Muscle of back (tissue), 3 donors: ENCODE measurements at regions not wholly inside any gene's neighbourhood (a gene's known extent, or its start where the extent isn't known, plus 50 kb on each side); places are given as distances from the start of the nearest gene placed in this dataset.

Experiments
- DNase-seq, 3 donors: peaks; one replicate each; pipeline versions ENCODE4 v3.0.0 to v3.0.0-alpha.2; 2013

GRCh38 chr13:105788530-105788929 lies 746.9 kb downstream of the EFNB2 start:
- no peak for DNase-seq

DNA sequence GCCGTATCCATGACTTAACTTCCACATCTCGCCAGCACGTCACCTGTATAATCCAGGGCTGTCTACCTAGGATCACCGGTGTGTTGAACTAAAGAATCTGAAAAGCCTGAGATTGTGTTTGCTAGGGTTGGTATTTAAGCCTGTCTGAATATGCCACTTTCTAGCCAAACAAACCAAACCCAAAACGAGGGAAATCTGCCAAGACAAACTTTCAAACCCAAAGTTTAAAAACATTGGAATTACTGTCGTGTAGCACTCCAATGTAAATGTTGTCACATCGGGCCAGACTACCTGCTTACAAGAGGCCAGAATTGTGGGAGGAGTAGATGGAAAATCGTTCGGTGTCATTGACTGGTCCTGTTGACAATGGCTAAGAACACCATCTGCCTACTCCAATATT lies 747.8 kb downstream of the EFNB2 start:
- no peak for DNase-seq

- no peak for DNase-seq
These were observed 750.0 kb downstream of the EFNB2 start for GRCh38 chr13:105785436-105785835.

GRCh38 chr13:105783261-105783660 lies 752.2 kb downstream of the EFNB2 start:
- no peak for DNase-seq

DNA sequence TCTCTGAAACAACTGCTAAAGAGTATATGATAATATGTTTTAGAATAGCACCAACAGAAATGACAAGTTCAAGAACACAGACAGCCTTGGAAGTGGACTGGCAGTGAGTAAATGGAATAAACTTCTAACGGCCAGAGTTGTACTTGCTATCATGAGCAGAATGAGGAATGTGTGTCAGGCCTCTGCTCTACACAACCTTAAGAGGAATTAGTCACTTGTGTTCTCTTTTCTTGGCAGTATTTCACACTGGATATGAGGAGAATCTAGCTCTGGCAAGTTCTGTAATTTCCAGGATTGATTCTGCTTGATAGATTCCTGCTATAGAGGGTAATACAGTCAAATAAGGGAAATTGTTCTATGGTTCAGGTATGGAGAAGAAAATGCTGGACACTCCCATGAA lies 757.3 kb downstream of the EFNB2 start:
- DNase-seq = no peak

DNA sequence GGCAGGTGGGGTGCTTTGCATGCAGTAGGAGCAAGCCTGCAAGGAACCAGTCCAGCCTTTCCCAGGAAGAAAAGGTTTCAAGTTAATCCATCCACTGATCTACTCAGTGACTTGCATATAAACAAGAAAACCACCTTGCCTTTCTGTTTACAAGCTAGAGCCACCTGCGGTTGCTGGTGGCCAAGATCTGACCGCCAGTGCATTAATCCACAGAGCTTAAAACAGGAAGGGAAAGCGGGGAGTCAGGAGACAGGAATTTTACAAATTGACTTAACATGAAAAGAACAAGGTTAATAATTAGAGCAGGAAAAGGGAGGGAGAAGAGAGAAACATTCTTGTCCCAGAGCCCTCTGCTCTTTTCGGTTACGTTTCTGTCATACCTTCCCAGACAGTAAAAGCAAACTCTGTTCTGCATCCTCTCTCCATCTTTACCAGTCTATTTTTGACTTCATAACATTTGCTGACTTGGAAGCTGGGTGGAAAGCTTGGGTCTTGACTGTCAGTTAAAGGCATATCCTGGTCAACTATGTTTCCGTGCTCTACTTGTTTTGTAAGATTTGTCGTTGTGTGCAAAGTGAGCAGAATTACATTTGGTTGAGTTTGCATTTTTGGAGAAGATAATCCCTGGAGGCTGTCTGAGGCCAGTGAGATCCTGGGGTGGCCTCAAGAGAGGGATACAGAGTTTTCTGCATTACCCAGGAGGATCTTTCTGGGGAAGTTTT lies 760.6 kb downstream of the EFNB2 start:
- no peak for DNase-seq

- peak in 1 of 3 donors; percentile 13 for DNase-seq
These were observed 761.5 kb downstream of the EFNB2 start for GRCh38 chr13:105773863-105774538.

DNA sequence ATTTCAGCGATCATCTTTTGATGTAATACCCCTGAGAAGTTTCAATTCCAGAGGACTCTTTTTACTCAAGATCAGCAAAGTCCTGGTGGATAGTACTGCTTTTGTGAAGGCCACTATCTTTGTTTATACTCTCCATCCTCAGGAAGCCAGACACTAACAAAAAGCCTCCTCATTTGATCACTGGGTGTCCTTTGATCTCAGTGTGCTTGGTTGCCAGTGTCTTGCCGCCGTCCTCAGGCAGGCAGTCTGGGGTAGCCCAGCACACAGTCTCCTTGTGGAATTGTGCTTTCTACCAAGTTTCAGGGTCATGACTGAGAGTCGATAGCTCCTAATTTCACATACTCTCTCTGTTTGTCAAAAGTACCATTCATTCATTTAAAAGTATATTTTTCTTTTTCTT lies 762.2 kb downstream of the EFNB2 start:
- DNase-seq = no peak

GRCh38 chr13:105764486-105764885 lies 771.0 kb downstream of the EFNB2 start:
- DNase-seq = peak in 1 of 3 donors; percentile 15

GRCh38 chr13:105763851-105764250 lies 771.6 kb downstream of the EFNB2 start:
- no peak for DNase-seq

DNA sequence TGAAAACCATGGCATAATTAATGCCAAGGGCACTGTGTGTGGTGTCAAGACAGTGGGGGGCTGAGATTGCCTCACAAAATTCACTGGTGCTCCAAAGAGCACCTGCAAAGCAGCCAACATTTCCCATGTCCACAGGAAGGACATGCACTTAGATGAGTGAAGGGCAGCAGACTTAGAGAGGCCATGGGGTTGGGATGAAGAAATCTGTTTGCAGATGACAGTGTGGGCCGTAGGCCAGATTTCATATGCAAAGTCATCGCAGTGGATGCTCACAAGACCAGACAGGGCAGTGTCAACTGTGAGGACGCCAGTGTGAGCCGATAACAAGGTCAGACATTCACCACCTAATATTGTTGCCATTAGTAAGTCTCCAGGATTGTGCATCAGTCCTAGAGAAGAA lies 773.4 kb downstream of the EFNB2 start:
- DNase-seq = no peak

DNA sequence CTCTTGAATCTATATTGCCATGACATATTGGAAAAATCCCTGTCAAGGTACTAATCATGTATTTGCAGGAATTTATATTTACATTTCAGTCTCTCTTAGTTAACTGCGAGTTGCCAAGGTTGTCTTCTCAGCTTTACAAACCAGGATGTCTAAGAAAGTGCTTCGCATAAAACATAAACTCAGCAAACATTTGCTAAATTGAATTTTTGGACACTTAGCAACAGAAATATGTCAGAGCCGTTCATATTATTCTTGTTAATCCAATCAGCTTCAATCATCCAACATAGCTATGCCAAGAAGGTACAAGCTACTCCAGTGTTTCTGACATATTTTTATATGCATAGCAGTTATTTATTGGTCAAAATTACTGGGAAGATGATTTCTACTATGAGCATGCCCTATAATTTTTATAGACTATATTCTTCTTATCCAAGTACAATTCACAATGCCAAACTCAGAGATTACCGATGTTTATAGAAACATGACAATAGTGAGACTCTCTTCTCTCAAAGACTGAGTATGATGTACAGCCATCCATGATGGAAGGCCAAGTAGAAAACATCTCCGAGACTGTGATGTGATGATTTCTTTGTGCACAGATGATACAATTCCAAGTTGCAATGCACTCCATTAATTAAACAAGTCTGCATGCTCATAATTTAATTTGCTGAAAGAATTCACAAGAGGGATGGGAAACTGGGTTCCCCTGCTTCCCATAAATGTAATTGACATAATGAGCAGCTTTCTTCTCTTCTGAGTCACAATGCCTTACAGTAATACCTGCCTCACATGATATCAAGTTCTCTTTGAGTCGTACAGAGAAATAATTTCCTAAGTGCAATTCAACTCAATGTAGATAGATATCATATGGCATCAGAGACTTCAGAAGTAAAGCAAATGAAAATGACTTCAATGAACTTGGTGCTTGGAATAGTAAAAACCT lies 776.3 kb downstream of the EFNB2 start:
- DNase-seq = no peak

- no peak for DNase-seq
These were observed 794.7 kb downstream of the EFNB2 start for GRCh38 chr13:105740739-105741138.

DNA sequence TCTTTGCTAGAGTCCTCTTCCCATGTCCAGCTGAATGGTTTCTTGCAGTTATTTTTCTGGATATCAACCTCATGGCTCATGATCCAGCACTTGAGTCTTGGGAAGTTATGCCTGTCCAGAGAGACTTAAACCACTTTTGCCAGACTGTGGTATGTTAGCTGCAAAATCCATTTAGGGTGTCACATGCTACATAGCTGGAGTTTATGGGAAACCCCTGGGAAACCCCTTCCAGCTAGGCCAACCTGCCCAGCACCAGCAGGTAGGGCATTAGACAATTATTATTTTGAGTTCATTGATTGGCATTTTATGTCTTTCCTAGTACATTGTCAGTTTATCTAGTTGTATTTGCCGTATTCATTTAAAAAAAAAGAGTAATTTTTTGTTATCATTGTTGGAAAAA lies 797.8 kb downstream of the EFNB2 start:
- DNase-seq = no peak

GRCh38 chr13:105735281-105735680 lies 800.2 kb downstream of the EFNB2 start:
- DNase-seq = peak in 1 of 3 donors; percentile 7

DNA sequence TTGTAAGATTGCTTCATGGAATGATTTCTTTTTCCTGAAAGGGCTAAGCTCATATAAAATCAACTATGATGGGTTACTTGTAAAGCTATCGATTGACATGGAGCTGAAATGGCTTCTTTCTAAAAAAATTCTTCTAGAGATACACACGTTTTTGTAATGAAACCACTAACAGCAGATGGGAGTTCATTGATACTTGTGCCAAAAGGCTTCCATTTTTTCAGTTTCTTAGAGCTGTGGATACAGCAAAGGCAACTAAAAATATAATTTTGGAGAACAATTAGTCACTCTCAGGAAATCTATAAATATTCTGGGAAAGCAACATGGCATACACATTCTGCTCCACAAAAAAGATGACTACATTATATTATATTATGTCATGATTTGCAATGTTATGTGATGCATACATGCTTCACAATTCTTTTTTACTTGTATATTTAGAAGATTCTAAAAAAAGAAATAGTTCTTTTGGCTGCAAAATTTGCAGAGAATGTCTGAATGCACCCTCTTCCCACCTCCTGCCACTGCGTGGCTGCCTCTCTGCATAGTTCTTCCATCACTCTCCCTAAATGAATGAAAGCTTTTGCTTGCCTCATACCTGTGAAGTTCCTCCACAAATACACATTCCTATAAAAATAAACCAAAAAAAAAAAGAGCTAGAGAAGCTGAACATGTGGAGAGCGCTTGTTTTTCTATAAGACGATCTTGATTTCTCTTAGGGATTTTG lies 802.5 kb downstream of the EFNB2 start:
- peak in 1 of 3 donors; percentile 11 for DNase-seq

DNA sequence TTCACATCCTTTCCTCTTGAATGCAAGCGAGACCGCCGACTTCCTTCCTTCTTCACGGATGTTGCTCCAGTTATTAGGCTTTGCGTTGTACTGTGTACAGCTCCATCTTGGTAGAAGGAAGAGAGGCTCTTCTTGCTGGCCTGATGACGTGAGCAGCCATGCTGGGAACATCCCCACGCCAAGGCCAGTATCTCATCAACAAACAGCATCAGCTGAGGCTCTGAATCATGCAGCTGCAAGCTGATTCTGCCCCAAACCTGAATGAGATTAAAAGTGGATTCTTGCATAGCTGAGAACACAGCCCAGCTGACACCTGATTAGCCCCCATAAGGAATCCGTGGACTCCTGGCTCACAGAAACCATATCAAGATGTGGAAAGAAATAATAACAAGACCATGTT lies 809.6 kb downstream of the EFNB2 start:
- DNase-seq = no peak

DNA sequence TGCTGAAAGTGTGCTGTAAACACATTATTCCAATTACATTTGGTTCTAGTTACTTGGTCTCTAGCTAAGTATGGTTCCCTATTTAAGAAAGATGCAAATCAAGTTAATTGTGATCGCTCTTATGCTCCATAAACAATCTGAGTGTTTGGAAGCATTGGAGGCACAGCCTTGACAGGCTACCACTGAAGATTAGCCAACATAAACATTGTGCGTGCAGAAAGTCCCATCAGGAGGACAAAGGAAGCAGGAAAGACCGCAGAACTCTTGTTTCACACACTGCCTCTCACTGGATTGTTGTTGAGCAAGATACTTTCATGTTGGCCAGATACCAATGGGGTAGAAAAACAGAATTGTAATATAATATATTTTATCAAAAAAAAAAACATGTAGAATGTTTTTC lies 814.4 kb downstream of the EFNB2 start:
- DNase-seq = no peak

DNA sequence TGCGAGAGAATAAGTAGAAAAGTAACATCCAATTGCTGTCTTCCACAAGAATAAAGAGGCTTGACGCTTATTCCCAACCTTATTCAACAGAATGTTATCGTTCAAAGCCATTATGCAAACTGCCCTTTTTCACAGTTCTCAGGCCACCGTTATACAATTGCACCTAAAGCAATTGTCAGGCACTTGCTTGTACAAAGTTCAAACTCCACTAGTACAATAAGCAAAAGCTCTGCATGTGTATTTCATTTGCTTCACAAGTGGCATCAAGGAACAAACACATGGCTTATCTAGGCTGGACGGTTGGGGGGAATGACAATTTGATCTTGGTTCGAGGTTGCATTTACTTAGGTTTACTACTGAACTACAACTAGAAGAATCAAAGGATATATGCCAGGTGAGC lies 815.6 kb downstream of the EFNB2 start:
- DNase-seq = no peak

DNA sequence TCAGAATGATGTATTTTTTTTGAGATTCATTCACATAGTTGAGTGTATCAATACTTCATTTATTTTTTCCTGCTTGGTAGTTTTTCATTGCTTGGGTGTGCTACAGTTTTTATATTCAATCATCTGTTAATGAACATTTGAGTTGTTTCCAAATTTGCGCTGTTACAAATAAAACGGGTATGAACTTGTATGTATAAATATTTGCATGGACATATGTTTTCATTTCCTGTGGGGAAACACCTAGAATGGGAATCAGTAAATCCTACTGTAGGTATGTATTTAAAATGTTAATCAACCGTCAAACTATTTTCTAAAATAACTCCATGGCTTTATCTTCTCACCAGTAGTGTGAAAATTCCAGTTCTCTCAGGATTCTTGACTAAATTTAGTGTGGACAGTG lies 826.3 kb downstream of the EFNB2 start:
- DNase-seq = no peak

DNA sequence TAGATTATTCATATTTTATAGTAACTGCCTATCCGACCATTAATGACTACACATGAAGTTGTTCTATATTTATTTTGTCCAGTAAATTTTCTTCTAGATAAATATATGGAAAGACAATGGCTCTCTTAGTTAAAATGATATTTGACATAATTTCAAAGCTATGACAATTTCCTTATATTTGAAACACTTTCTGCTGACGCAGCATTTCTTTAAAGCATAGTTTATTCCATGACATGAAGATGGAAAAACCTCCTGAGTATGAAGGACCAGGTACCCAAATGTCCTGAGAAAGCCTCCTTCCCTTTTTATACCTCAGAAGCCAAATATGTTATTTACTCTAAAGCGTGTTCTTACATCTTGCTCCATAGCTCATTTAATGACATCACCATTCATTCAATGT lies 831.6 kb downstream of the EFNB2 start:
- no peak for DNase-seq

- DNase-seq = no peak
These were observed 833.0 kb downstream of the EFNB2 start for GRCh38 chr13:105702441-105702840.
